ENCODE measurements at regions not wholly inside any gene's neighbourhood (a gene's known extent, or its start where the extent isn't known, plus 50 kb on each side); places are given as distances from the start of the nearest gene placed in this dataset.

DNA sequence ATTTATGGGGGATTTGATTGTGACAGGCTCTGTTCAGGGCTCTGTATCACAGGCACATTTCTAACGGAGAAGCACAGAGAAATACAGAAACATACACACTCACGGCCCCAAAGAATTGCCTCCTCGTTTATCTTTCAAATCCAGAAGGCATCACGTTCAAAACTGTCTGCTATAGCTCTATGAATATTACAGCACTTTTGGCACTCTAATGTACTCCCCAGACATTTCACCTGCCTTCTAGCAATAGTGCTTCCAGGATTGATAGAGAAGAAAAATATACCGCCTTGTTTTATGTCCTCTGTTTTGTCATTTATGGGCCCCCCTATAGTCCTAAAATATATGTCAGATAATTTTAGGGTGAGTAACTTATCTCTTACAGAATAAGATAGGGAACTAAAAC, 947.5 kb downstream of the ANKRD7 start:
- Histone ChIP-seq H4K20me1 (ENCODE audit: control insufficient read depth, insufficient read depth, low read length, poor library complexity, severe bottlenecking) (no peaks in the 10 kb centered on the region), H2AFZ (ENCODE audit: insufficient read depth, low read depth, low read length, poor library complexity, severe bottlenecking) (no peak overlapping the region), H3K4me1 (ENCODE audit: control insufficient read depth in 2 of 2, insufficient read depth in 2 of 2, low read length in 2 of 2) (no peaks in the 10 kb centered on the region), H3K27ac (ENCODE audit: low read length in 2 of 2) (no peak overlapping the region), H3K4me2 (replicated peaks; ENCODE audit: low read depth, low read length, poor library complexity, severe bottlenecking) (no peak overlapping the region), H3K36me3 (replicated peaks in 1 of 2; ENCODE audit: control extremely low read depth in 1 of 2, control insufficient read depth in 1 of 2, extremely low read depth in 1 of 2, insufficient read depth in 2 of 2, low read length in 1 of 2) (no peaks in the 10 kb centered on the region), H3K4me3 (ENCODE audit: control extremely low read depth in 1 of 5, extremely low read depth in 1 of 5, insufficient read depth in 1 of 5, low read depth in 2 of 5, low read length in 4 of 5) (no peak overlapping the region), H3K79me2 (ENCODE audit: control insufficient read depth, insufficient read depth, low read length) (no peaks in the 10 kb centered on the region), H3K9me3 (ENCODE audit: control extremely low read depth in 1 of 3, control insufficient read depth in 2 of 3, insufficient read depth in 1 of 3, low read length in 2 of 3) (peaks cover 0 to 11% (median 2%) of the 10 kb centered on the region in 3 donors), H3K27me3 (replicated peaks in 1 of 4; ENCODE audit: control extremely low read depth in 1 of 4, control insufficient read depth in 3 of 4, insufficient read depth in 4 of 4, low read length in 3 of 4) (no peaks in the 10 kb centered on the region), H3K9ac (ENCODE audit: low read length) (no peak overlapping the region)
- POLR2A ChIA-PET = no interaction called here
- CTCF ChIA-PET = no interaction called here
- 78% methylated on average over 4 of the region's 5 CpGs for WGBS (ENCODE audit: insufficient coverage)
- no peak for ATAC-seq (ENCODE audit: low read depth)
- H3K27me3 Mint-ChIP-seq = no peaks in the 10 kb centered on the region
- no peak overlapping the region for H3K27ac Mint-ChIP-seq
- H3K9me3 Mint-ChIP-seq (ENCODE audit: insufficient read depth) = no peaks in the 10 kb centered on the region
- no peak overlapping the region for H3K4me3 Mint-ChIP-seq
- intact Hi-C loops (cut with micrococcal nuclease) = no loop called here
- no peak for TF ChIP-seq EZH2 (IDR thresholded peaks at IDR 0.05; ENCODE audit: borderline replicate concordance, insufficient read depth, low read depth, low read length, poor library complexity, severe bottlenecking)
- TF ChIP-seq, protein P1, sequence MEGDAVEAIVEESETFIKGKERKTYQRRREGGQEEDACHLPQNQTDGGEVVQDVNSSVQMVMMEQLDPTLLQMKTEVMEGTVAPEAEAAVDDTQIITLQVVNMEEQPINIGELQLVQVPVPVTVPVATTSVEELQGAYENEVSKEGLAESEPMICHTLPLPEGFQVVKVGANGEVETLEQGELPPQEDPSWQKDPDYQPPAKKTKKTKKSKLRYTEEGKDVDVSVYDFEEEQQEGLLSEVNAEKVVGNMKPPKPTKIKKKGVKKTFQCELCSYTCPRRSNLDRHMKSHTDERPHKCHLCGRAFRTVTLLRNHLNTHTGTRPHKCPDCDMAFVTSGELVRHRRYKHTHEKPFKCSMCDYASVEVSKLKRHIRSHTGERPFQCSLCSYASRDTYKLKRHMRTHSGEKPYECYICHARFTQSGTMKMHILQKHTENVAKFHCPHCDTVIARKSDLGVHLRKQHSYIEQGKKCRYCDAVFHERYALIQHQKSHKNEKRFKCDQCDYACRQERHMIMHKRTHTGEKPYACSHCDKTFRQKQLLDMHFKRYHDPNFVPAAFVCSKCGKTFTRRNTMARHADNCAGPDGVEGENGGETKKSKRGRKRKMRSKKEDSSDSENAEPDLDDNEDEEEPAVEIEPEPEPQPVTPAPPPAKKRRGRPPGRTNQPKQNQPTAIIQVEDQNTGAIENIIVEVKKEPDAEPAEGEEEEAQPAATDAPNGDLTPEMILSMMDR (IDR thresholded peaks at IDR 0.05) = no peak
- no peaks in the 10 kb centered on the region for H3K4me1 Mint-ChIP-seq
- DNase-seq = no peak

DNA sequence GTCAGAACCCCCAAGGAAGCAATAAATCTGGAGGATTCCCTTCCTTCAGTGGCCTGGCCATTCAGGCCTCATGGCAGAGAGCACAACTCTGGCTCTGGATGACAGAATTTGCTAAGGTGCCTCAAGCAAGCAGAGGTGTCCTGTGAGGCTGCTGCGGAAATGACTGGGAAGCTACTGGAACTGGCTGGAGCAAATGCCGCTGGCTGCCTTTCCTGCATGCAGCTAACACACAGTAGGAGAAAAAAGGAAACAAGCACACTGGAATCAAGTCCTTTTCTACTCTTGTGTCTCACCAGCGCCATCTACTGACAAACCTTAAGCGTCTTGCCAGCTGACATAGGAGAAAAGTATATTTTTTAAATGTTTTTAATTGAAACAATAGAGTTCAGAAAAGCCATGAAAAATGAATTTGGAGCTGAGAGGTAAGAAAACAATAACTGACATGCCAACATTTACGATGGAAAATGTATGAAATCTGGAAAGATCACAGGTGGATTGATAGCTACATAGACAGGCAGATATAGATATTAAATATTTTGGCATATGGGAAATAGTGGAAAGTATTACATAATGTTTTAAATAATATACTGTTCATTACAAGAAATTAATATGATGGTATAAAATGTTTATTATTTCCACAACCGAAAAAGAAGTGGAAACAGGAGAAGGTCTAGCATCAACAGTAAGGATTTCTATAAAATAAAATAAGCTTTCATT, 951.6 kb downstream of the ANKRD7 start:
- Mint-ChIP-seq H3K27ac (no peak overlapping the region), H3K4me3 (no peak overlapping the region), H3K4me1 (no peaks in the 10 kb centered on the region), H3K9me3 (ENCODE audit: insufficient read depth) (no peaks in the 10 kb centered on the region), H3K27me3 (no peaks in the 10 kb centered on the region)
- no peaks in the 10 kb centered on the region for H3K9me3 ChIP-seq (ENCODE audit: control extremely low read depth in 1 of 3, control insufficient read depth in 2 of 3, insufficient read depth in 1 of 3, low read length in 2 of 3)
- no peak overlapping the region for H3K9ac ChIP-seq (ENCODE audit: low read length)
- H3K4me1 ChIP-seq (ENCODE audit: control insufficient read depth in 2 of 2, insufficient read depth in 2 of 2, low read length in 2 of 2) = no peaks in the 10 kb centered on the region
- no peak overlapping the region for H3K4me2 ChIP-seq (replicated peaks; ENCODE audit: low read depth, low read length, poor library complexity, severe bottlenecking)
- H3K27me3 ChIP-seq (replicated peaks in 1 of 4; ENCODE audit: control extremely low read depth in 1 of 4, control insufficient read depth in 3 of 4, insufficient read depth in 4 of 4, low read length in 3 of 4) = no peaks in the 10 kb centered on the region
- no peak for TF ChIP-seq EZH2 (IDR thresholded peaks at IDR 0.05; ENCODE audit: borderline replicate concordance, insufficient read depth, low read depth, low read length, poor library complexity, severe bottlenecking)
- TF ChIP-seq, protein P1 (IDR thresholded peaks at IDR 0.05) = peak; percentile 40
- H3K4me3 ChIP-seq (ENCODE audit: control extremely low read depth in 1 of 5, extremely low read depth in 1 of 5, insufficient read depth in 1 of 5, low read depth in 2 of 5, low read length in 4 of 5) = no peak overlapping the region
- no peak overlapping the region for H2AFZ ChIP-seq (ENCODE audit: insufficient read depth, low read depth, low read length, poor library complexity, severe bottlenecking)
- no peak for ATAC-seq (ENCODE audit: low read depth)
- 3% methylated on average over 2 of the region's 6 CpGs for WGBS (ENCODE audit: insufficient coverage)
- CTCF ChIA-PET = interaction anchor here (1.1 to 1.5 kb wide), 2 partner anchors 10 to 916 kb away, joined by 4 to 6 read pairs; no protein-coding TSS in a partner anchor
- DNase-seq = peak; percentile 23
- intact Hi-C loops (cut with micrococcal nuclease) = no loop called here
- no peaks in the 10 kb centered on the region for H3K36me3 ChIP-seq (replicated peaks in 1 of 2; ENCODE audit: control extremely low read depth in 1 of 2, control insufficient read depth in 1 of 2, extremely low read depth in 1 of 2, insufficient read depth in 2 of 2, low read length in 1 of 2)
- POLR2A ChIA-PET = no interaction called here
- no peaks in the 10 kb centered on the region for H3K79me2 ChIP-seq (ENCODE audit: control insufficient read depth, insufficient read depth, low read length)
- no peak overlapping the region for H3K27ac ChIP-seq (ENCODE audit: low read length in 2 of 2)
- no peaks in the 10 kb centered on the region for H4K20me1 ChIP-seq (ENCODE audit: control insufficient read depth, insufficient read depth, low read length, poor library complexity, severe bottlenecking)
